ENCODE measurements at regions not wholly inside any gene's neighbourhood (a gene's known extent, or its start where the extent isn't known, plus 50 kb on each side); places are given as distances from the start of the nearest gene placed in this dataset.

DNA sequence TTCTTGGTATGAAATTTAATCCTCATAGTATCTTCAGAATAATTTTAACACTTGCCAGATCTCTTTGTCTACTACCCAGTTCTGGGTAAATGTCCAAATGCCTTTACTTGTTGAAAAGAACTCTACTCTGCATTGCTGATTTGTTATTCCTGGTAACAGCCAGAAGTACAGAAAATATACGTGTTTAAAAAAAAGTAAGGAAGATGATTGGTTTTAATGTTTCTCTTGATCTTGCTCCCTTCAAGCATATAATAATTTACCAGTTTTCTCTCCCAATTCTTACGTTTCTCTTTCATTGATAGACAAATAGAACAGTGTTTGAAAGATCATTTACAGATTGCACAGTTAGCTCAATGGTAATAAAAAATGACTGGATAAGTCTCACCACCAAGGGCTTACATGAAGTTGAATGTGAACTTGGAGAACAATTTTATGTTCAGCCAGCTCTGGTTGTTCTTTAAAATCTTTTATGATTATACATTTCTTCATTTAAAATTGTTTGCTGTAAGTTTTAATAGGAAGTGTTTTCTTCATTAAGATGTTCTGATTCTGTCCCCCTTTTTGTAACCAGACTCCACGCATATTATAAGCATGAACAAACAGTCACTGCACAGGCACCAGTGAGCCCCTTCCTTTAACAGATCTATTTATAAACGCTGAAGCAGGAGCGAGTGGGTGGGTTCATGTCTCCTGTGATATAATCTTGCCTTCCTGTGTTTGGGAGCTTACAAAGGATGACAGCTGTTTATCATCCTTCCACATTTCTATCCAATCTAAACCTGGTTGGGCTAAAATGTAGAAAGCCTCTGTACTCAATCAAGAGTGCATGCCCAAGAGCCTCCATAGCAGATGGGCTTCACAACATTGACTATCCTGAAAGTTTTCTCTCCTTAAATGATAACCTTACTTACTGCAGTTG is 299.5 kb downstream of the PRL start:
- Histone ChIP-seq H3K9ac (ENCODE audit: low read depth, low read length, poor library complexity, severe bottlenecking) (peak overlapping the region; percentile 54), H3K9me2 (replicated peaks; ENCODE audit: low read depth, low read length) (no peaks in the 10 kb centered on the region), H3K9me3 (ENCODE audit: insufficient read depth, low read depth, low read length) (no peaks in the 10 kb centered on the region), H4K20me1 (ENCODE audit: insufficient read depth, low read length, poor library complexity, severe bottlenecking) (peaks cover 23% of the 10 kb centered on the region), H3K79me2 (ENCODE audit: insufficient read depth, low read length) (peaks cover 90% of the 10 kb centered on the region), H2AFZ (ENCODE audit: low read length) (no peak overlapping the region), H3K36me3 (ENCODE audit: insufficient read depth, low read length) (peaks cover 33% of the 10 kb centered on the region; the same call in 1 of the 2 replicates), H3K4me2 (ENCODE audit: low read depth, low read length, poor library complexity, severe bottlenecking) (peak overlapping the region; percentile 66), H3F3A (ENCODE audit: low read depth) (peaks cover 16% of the 10 kb centered on the region; the same call in 1 of the 2 replicates), H3K4me1 (ENCODE audit: insufficient read depth, low read length, poor library complexity, severe bottlenecking) (peaks cover 92% of the 10 kb centered on the region), H3K27me3 (ENCODE audit: insufficient read depth, low read length, poor library complexity, severe bottlenecking) (no peaks in the 10 kb centered on the region), H3K4me3 (ENCODE audit: low read length, poor library complexity, severe bottlenecking) (peak overlapping the region; percentile 24)
- TF ChIP-seq EZH2phosphoT487 (IDR thresholded peaks at IDR 0.05; ENCODE audit: borderline replicate concordance) = no peak
- TF ChIP-seq, protein P1, sequence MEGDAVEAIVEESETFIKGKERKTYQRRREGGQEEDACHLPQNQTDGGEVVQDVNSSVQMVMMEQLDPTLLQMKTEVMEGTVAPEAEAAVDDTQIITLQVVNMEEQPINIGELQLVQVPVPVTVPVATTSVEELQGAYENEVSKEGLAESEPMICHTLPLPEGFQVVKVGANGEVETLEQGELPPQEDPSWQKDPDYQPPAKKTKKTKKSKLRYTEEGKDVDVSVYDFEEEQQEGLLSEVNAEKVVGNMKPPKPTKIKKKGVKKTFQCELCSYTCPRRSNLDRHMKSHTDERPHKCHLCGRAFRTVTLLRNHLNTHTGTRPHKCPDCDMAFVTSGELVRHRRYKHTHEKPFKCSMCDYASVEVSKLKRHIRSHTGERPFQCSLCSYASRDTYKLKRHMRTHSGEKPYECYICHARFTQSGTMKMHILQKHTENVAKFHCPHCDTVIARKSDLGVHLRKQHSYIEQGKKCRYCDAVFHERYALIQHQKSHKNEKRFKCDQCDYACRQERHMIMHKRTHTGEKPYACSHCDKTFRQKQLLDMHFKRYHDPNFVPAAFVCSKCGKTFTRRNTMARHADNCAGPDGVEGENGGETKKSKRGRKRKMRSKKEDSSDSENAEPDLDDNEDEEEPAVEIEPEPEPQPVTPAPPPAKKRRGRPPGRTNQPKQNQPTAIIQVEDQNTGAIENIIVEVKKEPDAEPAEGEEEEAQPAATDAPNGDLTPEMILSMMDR (conservative IDR thresholded peaks at IDR 0.05; ENCODE audit: low read length) = no peak

DNA sequence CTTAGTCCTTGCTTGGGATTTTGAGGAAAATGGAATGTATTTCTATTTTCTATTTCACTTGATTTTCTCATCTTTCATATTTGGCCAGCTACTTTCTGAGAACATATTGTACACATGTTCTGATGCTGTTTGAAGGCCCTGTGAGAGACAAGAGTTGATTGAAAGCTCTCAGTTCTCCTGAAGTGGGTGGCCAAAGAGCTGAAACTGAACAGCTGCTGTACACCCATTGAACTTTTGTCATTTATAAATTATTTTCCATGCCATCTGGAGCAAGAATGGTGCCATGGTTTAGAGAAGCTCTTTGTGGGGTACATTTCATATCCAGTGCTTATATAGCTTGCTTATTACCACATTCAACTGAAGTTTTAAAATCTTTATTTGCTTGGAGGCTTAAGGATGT is 298.3 kb downstream of the PRL start:
- Histone ChIP-seq H3K9ac (ENCODE audit: low read depth, low read length, poor library complexity, severe bottlenecking) (no peak overlapping the region), H3K4me3 (ENCODE audit: low read length, poor library complexity, severe bottlenecking) (no peak overlapping the region), H3K36me3 (ENCODE audit: insufficient read depth, low read length) (peaks cover 33% of the 10 kb centered on the region; the same call in 1 of the 2 replicates), H3K4me2 (ENCODE audit: low read depth, low read length, poor library complexity, severe bottlenecking) (no peak overlapping the region), H4K20me1 (ENCODE audit: insufficient read depth, low read length, poor library complexity, severe bottlenecking) (peaks cover 18% of the 10 kb centered on the region), H3K9me2 (replicated peaks; ENCODE audit: low read depth, low read length) (no peaks in the 10 kb centered on the region), H3K79me2 (ENCODE audit: insufficient read depth, low read length) (peaks cover 80% of the 10 kb centered on the region), H2AFZ (ENCODE audit: low read length) (no peak overlapping the region), H3F3A (ENCODE audit: low read depth) (peaks cover 16% of the 10 kb centered on the region; the same call in 1 of the 2 replicates), H3K27me3 (ENCODE audit: insufficient read depth, low read length, poor library complexity, severe bottlenecking) (no peaks in the 10 kb centered on the region), H3K9me3 (ENCODE audit: insufficient read depth, low read depth, low read length) (no peaks in the 10 kb centered on the region), H3K4me1 (ENCODE audit: insufficient read depth, low read length, poor library complexity, severe bottlenecking) (peaks cover 85% of the 10 kb centered on the region)
- TF ChIP-seq, protein P1 (conservative IDR thresholded peaks at IDR 0.05; ENCODE audit: low read length) = no peak
- no peak for TF ChIP-seq EZH2phosphoT487 (IDR thresholded peaks at IDR 0.05; ENCODE audit: borderline replicate concordance)

DNA sequence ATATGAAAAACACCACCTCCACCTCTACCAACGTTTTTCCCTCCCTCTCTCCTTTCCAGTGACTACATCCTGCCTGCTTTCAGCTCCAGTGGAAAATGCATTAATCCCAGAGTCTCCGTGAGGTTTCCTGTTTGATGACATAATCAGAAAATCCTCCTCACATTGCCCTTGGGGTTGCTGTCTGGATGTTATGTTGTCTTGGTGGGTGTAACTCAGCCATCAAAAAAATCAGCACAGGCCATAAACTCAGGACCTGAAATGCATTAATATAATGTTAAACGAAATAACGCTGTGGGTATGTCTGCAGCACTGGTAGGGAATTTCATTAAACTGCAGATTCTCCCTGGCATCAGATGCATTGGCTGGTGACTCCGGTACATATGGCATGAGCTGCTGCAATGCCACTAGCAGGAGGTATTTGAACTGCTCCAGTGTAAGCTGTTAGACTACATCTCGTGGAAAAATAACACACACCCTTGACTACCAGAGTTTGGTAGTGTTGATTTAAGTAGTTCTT is 297.8 kb downstream of the PRL start:
- Histone ChIP-seq H4K20me1 (ENCODE audit: insufficient read depth, low read length, poor library complexity, severe bottlenecking) (peaks cover 13% of the 10 kb centered on the region), H3K9me3 (ENCODE audit: insufficient read depth, low read depth, low read length) (no peaks in the 10 kb centered on the region), H3K4me1 (ENCODE audit: insufficient read depth, low read length, poor library complexity, severe bottlenecking) (peaks cover 82% of the 10 kb centered on the region), H3K9me2 (replicated peaks; ENCODE audit: low read depth, low read length) (no peaks in the 10 kb centered on the region), H3K27me3 (ENCODE audit: insufficient read depth, low read length, poor library complexity, severe bottlenecking) (no peaks in the 10 kb centered on the region), H3K4me2 (ENCODE audit: low read depth, low read length, poor library complexity, severe bottlenecking) (no peak overlapping the region), H3K9ac (ENCODE audit: low read depth, low read length, poor library complexity, severe bottlenecking) (no peak overlapping the region), H3K79me2 (ENCODE audit: insufficient read depth, low read length) (peaks cover 75% of the 10 kb centered on the region), H3F3A (ENCODE audit: low read depth) (peaks cover 16% of the 10 kb centered on the region; the same call in 1 of the 2 replicates), H2AFZ (ENCODE audit: low read length) (no peak overlapping the region), H3K4me3 (ENCODE audit: low read length, poor library complexity, severe bottlenecking) (no peak overlapping the region), H3K36me3 (ENCODE audit: insufficient read depth, low read length) (peaks cover 32% of the 10 kb centered on the region; the same call in 1 of the 2 replicates)
- TF ChIP-seq, protein P1 (conservative IDR thresholded peaks at IDR 0.05; ENCODE audit: low read length) = no peak
- TF ChIP-seq EZH2phosphoT487 (IDR thresholded peaks at IDR 0.05; ENCODE audit: borderline replicate concordance) = no peak

All from Loucy (cell line).